Stimulated activated CD8-positive, alpha-beta memory T cell treated with anti-CD3 and anti-CD28 coated beads, Interleukin-4, amount 100 ng/mL, for 1 hour (primary cell): ENCODE measurements at regions not wholly inside any gene's neighbourhood (a gene's known extent, or its start where the extent isn't known, plus 50 kb on each side); places are given as distances from the start of the nearest gene placed in this dataset.
"Not testable (repeated sequence)": the region's sequence is repeated elsewhere in the genome, so short reads cannot be mapped to it uniquely, and the experiment has no call there.

Experiments used
- DNase-seq, 2 donors: peaks; one replicate each; pipeline ENCODE4 v3.0.0-alpha.2; 2020; ENCODE audit warnings: low read depth in 2 of 2, low spot score in 1 of 2

GRCh38 chr1:184181044-184181443 lies 129.5 kb downstream of the TSEN15 start:
- DNase-seq = no peak

- no peak for DNase-seq
These were observed 132.4 kb downstream of the TSEN15 start for GRCh38 chr1:184183919-184184318.

- not testable (repeated sequence) for DNase-seq
These were observed 133.1 kb downstream of the TSEN15 start for GRCh38 chr1:184184614-184185013.

- no peak for DNase-seq
These were observed 133.8 kb downstream of the TSEN15 start for GRCh38 chr1:184185347-184185746.

DNA sequence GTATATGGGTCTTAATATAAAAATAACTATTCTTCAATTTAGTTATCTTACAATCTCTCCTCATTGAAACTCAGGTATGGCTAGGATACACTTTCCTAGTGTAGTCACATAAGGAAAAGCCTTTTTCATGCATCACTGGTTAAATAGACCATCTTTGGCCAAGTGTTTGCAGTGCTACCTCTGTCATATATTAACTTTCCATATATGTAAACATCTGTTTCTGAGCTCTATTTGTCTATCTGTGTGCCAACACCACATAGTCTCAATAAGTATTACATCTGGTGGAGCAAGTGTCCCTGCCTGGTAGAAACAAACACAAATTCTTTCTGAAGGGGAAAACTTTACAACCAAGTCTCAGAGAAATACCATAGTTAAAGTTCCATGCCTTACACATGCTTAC lies 134.6 kb downstream of the TSEN15 start:
- no peak for DNase-seq

GRCh38 chr1:184187097-184187496 lies 135.6 kb downstream of the TSEN15 start:
- no peak for DNase-seq

GRCh38 chr1:184188037-184188436 lies 136.5 kb downstream of the TSEN15 start:
- DNase-seq = no peak

DNA sequence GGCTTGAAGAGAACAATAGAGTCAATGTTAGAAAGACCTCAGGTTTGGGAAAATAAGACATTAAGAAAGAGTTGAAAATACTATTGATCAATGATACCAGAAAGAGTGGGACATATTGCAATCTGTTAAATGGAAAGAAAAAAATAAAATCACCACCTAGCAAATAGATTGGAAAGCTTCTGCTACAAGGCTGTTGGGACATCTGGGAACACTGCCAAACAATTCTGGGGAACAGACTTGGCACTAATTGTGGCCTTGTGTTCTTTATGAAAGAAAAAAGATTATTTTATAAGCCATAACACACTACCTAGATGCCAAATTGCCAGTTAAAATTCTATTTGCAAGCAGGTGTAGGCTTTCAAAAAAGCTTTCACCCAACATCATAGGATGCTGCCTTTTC lies 137.8 kb downstream of the TSEN15 start:
- DNase-seq = no peak

DNA sequence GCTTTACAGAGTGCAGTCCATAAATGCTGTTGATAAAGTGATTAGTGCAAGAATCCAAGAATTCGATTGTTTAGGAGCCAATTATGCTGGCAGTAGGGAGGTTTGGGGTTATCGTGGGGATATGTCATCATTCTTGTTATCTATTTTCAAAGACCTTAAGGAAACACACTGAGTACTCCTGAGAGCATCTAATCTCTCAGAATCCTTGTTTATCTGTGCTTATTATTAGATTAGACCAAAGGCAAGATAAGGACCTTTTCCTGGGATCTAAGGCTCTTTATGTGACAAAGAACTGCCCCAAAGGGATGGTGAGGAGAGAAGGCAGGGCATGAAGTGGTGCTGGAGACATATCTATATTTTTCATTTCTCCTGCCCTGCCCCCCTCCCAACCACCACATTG lies 139.1 kb downstream of the TSEN15 start:
- no peak for DNase-seq

DNA sequence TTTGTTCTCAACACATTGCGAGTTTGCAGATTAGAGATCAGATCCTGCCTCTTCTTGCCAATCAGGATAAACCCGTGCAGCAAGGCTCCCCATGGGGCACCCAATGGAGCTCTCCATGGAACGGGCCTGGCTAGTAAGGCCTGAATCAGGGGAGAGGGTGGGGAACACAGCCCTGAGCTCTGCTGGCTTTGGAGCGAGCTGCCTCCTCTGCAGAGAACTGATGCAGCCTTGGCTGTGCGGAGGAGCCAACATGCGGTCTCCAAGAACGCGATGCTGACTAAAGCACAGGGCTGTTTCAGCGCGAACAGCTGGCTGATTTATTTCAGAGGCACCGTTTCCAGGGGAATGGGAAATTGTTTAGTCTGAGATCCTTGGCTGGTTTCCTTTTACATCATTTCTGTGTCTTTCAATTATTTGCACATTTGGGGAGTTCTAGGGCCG lies 139.7 kb downstream of the TSEN15 start:
- DNase-seq = no peak

DNA sequence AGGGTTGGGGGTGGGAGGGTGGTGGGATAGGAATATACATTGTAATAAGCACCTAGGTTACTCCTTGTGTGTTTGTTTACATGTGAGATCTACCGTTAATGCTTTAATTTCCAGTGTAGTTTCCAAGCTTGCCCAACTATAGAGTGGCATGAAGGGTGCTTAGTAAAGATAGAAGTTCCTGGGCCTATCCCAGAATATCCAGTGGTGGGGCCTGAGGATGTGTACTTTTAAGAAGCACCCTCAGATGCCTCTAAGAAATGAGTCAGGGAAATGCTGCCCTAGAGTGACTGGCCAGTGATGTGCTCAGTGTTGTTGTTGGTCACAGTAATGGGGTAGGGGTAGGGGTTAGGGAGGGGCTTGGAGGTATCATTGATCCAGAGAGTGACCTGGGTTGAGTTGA lies 141.3 kb downstream of the TSEN15 start:
- DNase-seq = no peak

DNA sequence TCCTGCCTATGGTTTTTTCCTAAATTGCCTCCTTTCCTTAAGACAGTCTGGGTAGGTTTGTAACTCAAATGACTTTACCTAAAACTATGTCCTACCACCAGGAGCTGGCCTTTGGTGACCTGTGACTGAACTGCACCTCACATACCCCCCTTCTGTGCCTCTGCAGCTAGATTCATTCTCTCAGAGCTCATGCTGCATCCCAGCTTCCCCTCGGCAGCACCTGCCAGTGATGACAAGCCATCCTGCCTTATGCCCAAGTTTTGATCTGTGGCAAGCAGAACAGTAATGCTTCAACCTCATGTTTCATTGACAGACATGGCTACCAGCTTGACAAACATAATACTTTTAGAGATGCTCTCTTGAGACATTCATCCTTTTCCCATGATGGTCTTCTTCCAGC lies 141.9 kb downstream of the TSEN15 start:
- no peak for DNase-seq

DNA sequence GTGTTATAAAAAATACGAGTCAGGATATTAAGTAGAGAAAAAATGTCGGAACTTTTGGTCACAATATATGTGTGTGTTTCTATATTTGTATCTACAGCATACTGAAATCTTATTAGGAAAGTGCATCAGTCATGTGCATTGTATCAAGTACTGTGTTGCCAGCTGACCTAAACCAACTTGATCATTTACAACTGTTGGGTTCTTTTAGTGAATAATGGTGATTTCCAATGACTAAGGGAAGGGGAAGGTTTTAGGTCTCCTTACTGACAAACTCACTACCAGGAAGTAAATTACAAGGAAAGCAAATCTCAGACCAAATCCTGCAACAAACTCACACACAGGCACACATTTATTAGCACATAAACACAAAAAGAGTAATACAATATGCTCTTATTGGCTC lies 142.7 kb downstream of the TSEN15 start:
- DNase-seq = no peak

GRCh38 chr1:184195722-184196121 lies 144.2 kb downstream of the TSEN15 start:
- not testable (repeated sequence) for DNase-seq

- DNase-seq = no peak
These were observed 146.3 kb downstream of the TSEN15 start for GRCh38 chr1:184197831-184198230.

DNA sequence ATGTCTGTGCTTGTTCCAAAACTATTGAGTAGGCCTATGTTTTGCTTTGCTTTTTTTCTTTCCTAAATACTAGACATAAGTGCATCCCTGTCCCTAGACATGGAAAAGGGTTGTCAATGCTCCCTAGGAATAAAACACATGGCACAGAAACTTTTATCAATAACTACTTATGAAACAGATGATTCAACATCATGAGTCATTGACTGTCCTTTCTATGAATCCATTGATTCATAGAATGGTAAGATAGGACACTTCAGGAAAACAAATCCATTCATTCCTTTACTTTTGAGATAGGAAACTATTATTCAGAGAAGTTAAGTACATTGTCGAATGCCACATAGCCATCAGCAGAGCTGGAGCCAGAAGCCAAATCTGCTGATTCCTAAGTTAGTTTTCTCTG lies 147.5 kb downstream of the TSEN15 start:
- DNase-seq = no peak

GRCh38 chr1:184199438-184200085 lies 148.0 kb downstream of the TSEN15 start:
- DNase-seq = no peak

GRCh38 chr1:184208622-184209021 lies 157.1 kb downstream of the TSEN15 start:
- no peak for DNase-seq

DNA sequence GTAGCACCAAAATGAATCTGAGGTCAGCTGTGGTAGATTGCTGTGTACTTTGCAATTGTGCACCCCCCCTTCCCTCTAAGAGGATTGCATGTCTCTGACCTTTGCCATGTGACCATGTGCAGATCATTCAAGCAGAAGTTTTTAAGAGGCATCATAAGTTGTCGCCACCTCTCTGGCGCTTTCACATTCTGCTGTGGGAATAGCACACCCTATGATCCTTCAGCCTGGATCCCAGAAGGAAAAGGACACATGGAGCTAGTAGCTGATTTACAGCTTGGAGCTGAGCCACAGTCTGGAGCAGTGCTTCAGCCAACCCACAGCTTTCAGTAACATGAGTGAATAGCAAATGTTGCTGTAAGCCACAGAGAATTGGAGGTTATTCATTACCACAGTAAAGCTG lies 158.5 kb downstream of the TSEN15 start:
- no peak for DNase-seq

- DNase-seq = no peak
These were observed 159.3 kb downstream of the TSEN15 start for GRCh38 chr1:184210862-184211261.

DNA sequence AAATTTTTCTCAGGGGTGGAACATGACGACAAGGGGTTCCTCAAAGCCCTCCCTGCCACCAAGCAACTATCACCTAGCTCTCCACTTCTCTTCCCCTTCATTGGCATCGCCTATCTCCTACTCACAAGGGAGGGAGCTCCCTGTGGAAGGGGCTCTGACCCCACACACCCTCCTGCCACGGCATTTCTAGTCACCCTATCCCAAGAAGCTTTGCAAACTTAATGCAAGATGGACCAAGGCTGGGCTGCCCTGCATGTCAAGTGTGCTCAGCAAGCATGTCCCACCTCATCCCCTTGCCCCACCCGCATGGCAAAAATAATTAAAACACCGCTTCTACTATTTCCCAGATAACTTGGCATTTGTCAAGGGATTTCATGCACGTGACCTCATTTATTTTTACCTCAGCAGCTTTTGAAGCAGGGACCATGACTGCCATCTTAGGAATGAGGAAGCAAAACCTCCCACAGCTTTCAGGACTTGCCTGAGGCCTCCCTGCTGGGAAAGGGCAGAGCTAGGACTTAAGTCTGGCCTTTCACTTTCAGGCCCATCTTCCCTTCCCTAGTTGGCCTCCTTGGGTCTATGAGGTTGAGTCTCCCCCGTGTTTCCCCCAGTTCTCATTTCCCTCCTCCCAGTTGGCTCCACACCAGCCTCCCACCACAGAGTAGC lies 161.3 kb downstream of the TSEN15 start:
- DNase-seq = no peak

- DNase-seq = no peak
These were observed 162.6 kb downstream of the TSEN15 start for GRCh38 chr1:184214128-184214527.
